Fibroblast of lung (primary cell): ENCODE measurements at regions not wholly inside any gene's neighbourhood (a gene's known extent, or its start where the extent isn't known, plus 50 kb on each side); places are given as distances from the start of the nearest gene placed in this dataset.

Experiments
- DNase-seq, 2 donors: peaks; one replicate each; pipeline versions ENCODE4 v3.0.0 to v3.0.0-alpha.2; 2010; ENCODE audit warnings: low read depth in 2 of 2
- H2AFZ ChIP-seq: 2 replicates; pipeline ENCODE4 v1.5.1; 2012; ENCODE audit warnings: low read length, control low read depth, inconsistent platforms
- H3K27ac ChIP-seq: 2 replicates; pipeline ENCODE4 v1.5.1; 2011; ENCODE audit warnings: low read length, control low read depth; ENCODE audit not compliant: insufficient read depth
- H3K27me3 ChIP-seq: 2 replicates; pipeline ENCODE4 v1.5.1; 2011; ENCODE audit warnings: mild to moderate bottlenecking, low read length; ENCODE audit not compliant: control insufficient read depth, insufficient read depth
- H3K36me3 ChIP-seq: 2 replicates; pipeline ENCODE4 v1.5.1; 2011; ENCODE audit warnings: low read length; ENCODE audit not compliant: control insufficient read depth, insufficient read depth
- H3K4me1 ChIP-seq: 2 replicates; pipeline ENCODE4 v1.5.1; 2011; ENCODE audit warnings: low read length; ENCODE audit not compliant: control insufficient read depth, insufficient read depth; ENCODE audit errors: extremely low read depth
- H3K4me2 ChIP-seq: 2 replicates; pipeline ENCODE4 v1.5.1; 2011; ENCODE audit warnings: low read length, control low read depth; ENCODE audit not compliant: insufficient read depth; ENCODE audit errors: extremely low read depth
- H3K4me3 ChIP-seq, 4 experiments: fragments of 200-600 bp in 1 of 4; sonication (generic) in 1 of 4; replicated peaks in 1 of 4; 2 replicates each; pipeline ENCODE4 v1.5.1; 2011 to 2016; ENCODE audit warnings: low read length in 4 of 4, low read depth in 3 of 4, mild to moderate bottlenecking in 3 of 4, control low read depth in 2 of 4, inconsistent platforms in 1 of 4, mixed read lengths in 1 of 4; ENCODE audit not compliant: insufficient read depth in 1 of 4; ENCODE audit errors: control extremely low read depth in 1 of 4
- H3K79me2 ChIP-seq: 2 replicates; pipeline ENCODE4 v1.5.1; 2012; ENCODE audit warnings: mild to moderate bottlenecking, low read length, inconsistent platforms; ENCODE audit not compliant: control insufficient read depth, insufficient read depth
- H3K9ac ChIP-seq: 2 replicates; pipeline ENCODE4 v1.5.1; 2011; ENCODE audit warnings: mild to moderate bottlenecking, low read length, control low read depth; ENCODE audit not compliant: insufficient read depth
- H3K9me3 ChIP-seq: 2 replicates; pipeline ENCODE4 v1.5.1; 2012; ENCODE audit warnings: low read depth, low read length; ENCODE audit not compliant: control insufficient read depth, insufficient read depth
- H4K20me1 ChIP-seq: 2 replicates; pipeline ENCODE4 v1.5.1; 2011; ENCODE audit warnings: low read length; ENCODE audit not compliant: control insufficient read depth, insufficient read depth; ENCODE audit errors: extremely low read depth
- CTCF ChIP-seq, 2 donors: IDR thresholded peaks in 1 of 2; conservative IDR thresholded peaks in 1 of 2; 1 replicate in 1 of 2; 2 replicates in 1 of 2; pipeline ENCODE4 v1.5.1; 2011 to 2012; ENCODE audit warnings: low read length in 2 of 2, control low read depth in 1 of 2, inconsistent platforms in 1 of 2, low read depth in 1 of 2, mild to moderate bottlenecking in 1 of 2
- EZH2 ChIP-seq: IDR thresholded peaks from 2 replicates; pipeline ENCODE4 v1.5.1; 2012; ENCODE audit warnings: low read length, control low read depth, mild to moderate bottlenecking; ENCODE audit errors: missing control alignments

- Histone ChIP-seq H2AFZ (no peak overlapping the region), H3K79me2 (no peaks in the 10 kb centered on the region), H3K36me3 (no peaks in the 10 kb centered on the region), H3K9me3 (no peaks in the 10 kb centered on the region), H3K27me3 (no peaks in the 10 kb centered on the region), H4K20me1 (no peaks in the 10 kb centered on the region), H3K27ac (no peak overlapping the region), H3K4me3 (no peak overlapping the region), H3K9ac (no peak overlapping the region), H3K4me2 (no peak overlapping the region), H3K4me1 (no peaks in the 10 kb centered on the region)
- DNase-seq: no peak
- no peak for TF ChIP-seq CTCF (conservative IDR thresholded peaks at IDR 0.05 in 1 of 2, IDR thresholded peaks at IDR 0.05 in 1 of 2; ENCODE audit: low read depth in 1 of 2, low read length in 2 of 2)
- TF ChIP-seq EZH2: no peak
These were observed 89.8 kb upstream of the ONECUT1 start for GRCh38 chr15:52879904-52880303.

DNA sequence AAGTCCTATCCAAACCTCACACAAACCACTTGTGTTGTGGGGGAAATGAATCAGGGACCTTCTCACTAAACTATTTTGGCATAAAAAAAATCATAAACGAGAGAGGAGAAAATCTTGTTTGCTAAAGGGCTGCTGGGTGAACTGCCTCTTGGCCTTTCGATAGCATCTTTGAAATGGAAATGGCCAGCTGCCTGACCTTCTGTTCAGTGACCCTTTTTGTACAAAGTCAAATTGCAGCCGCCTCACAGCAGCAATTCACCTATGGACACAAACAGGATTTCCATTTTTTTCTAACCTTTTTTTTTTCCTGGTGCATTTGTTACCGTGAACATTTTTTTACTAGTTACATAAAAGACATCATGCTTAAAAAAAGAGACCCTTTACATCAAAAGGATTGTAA is 89.0 kb upstream of the ONECUT1 start:
- H3K4me3 ChIP-seq: no peak overlapping the region
- no peaks in the 10 kb centered on the region for H3K27me3 ChIP-seq
- H3K36me3 ChIP-seq: no peaks in the 10 kb centered on the region
- no peak overlapping the region for H2AFZ ChIP-seq
- no peak overlapping the region for H3K4me2 ChIP-seq
- no peaks in the 10 kb centered on the region for H3K4me1 ChIP-seq
- no peaks in the 10 kb centered on the region for H3K79me2 ChIP-seq
- no peak overlapping the region for H3K27ac ChIP-seq
- H3K9me3 ChIP-seq: no peaks in the 10 kb centered on the region
- TF ChIP-seq CTCF (conservative IDR thresholded peaks at IDR 0.05 in 1 of 2, IDR thresholded peaks at IDR 0.05 in 1 of 2; ENCODE audit: low read depth in 1 of 2, low read length in 2 of 2): no peak
- no peak for TF ChIP-seq EZH2
- no peak for DNase-seq
- no peak overlapping the region for H3K9ac ChIP-seq
- H4K20me1 ChIP-seq: no peaks in the 10 kb centered on the region

DNA sequence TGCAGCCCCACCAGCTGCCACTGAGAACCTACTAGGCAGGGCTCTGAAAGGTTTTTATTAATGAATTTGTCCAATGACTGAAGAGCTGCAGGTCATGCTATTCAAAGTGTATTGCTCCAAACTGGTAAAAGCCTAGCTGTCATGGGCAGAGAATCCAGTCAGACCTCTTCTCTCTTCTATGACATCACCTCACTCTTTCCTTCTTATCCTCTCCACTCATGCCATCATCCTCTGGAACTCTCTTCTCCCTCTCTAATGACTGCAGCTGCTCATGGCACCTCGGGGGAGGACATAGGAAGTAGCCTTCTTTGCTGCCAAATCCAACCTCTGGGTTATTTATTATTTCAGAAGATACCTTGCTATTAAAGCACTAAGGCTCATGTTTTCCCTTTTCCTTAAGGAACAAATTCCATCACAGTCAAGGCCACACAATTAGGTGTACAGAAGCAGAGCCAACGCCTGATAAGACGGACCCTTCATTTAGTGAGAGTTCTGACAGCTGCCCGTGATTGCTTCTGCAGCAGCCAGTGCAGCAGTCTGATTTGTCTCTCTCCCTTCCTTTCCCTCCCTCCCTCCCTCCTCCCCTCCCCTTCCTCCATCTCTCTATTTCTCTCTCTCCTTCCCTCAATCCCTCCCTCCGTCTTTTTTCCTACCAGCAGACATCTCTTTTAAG is 87.0 kb upstream of the ONECUT1 start:
- Histone ChIP-seq H3K9me3 (no peaks in the 10 kb centered on the region), H3K27ac (no peak overlapping the region), H3K4me1 (no peaks in the 10 kb centered on the region), H3K27me3 (no peaks in the 10 kb centered on the region), H3K79me2 (no peaks in the 10 kb centered on the region), H3K9ac (no peak overlapping the region), H4K20me1 (no peaks in the 10 kb centered on the region), H2AFZ (no peak overlapping the region), H3K4me3 (no peak overlapping the region), H3K36me3 (no peaks in the 10 kb centered on the region), H3K4me2 (no peak overlapping the region)
- TF ChIP-seq EZH2 (no peak), CTCF (conservative IDR thresholded peaks at IDR 0.05 in 1 of 2, IDR thresholded peaks at IDR 0.05 in 1 of 2; ENCODE audit: low read depth in 1 of 2, low read length in 2 of 2) (no peak)
- no peak for DNase-seq
